H1 (cell line): ENCODE measurements at regions not wholly inside any gene's neighbourhood (a gene's known extent, or its start where the extent isn't known, plus 50 kb on each side); places are given as distances from the start of the nearest gene placed in this dataset.

Source experiments
- CTCF ChIA-PET: fragments of 300-600 bp; sonication (Branson Sonifier 250); formaldehyde crosslinking; loops from one replicate; lab custom pipeline; 2021; ENCODE audit not compliant: partially characterized antibody; lab: Charles Lee
- POLR2A ChIA-PET: fragments of 300-600 bp; sonication (Branson Sonifier 250); formaldehyde crosslinking; loops from one replicate; lab custom pipeline; 2021; ENCODE audit warnings: inconsistent platforms; ENCODE audit not compliant: partially characterized antibody; lab: Charles Lee
- DNase-seq, 2 experiments: peaks; one replicate each; pipeline versions ENCODE4 v3.0.0 to v3.0.0-alpha.2; 2010 to 2022; ENCODE audit warnings: low spot score in 2 of 2, low read depth in 1 of 2, mixed read lengths in 1 of 2
- FAIRE-seq: peaks from 2 replicates; lab custom pipeline; 2011; peaks lifted over from hg19 to GRCh38; lab: Jason Lieb, UNC
- H2AFZ ChIP-seq: 2 replicates; pipeline ENCODE4 v1.8.1; 2012; ENCODE audit warnings: low read length, inconsistent platforms
- H2AK5ac ChIP-seq: 2 replicates; pipeline ENCODE4 v1.6.1; 2013; ENCODE audit warnings: low read depth, low read length
- H2BK120ac ChIP-seq: replicated peaks from 2 replicates; pipeline ENCODE3; 2013; ENCODE audit warnings: low read depth, low read length, inconsistent platforms
- H2BK12ac ChIP-seq: 2 replicates; pipeline ENCODE4 v1.6.1; 2013; ENCODE audit warnings: low read depth, low read length
- H2BK15ac ChIP-seq: 2 replicates; pipeline ENCODE4 v1.6.1; 2013; ENCODE audit warnings: low read length
- H2BK20ac ChIP-seq: 2 replicates; pipeline ENCODE4 v1.6.1; 2013; ENCODE audit warnings: low read length
- H2BK5ac ChIP-seq: 2 replicates; pipeline ENCODE4 v1.6.1; 2013; ENCODE audit warnings: low read depth, low read length
- H3K14ac ChIP-seq: 2 replicates; pipeline ENCODE4 v1.6.1; 2013; ENCODE audit warnings: inconsistent platforms; ENCODE audit not compliant: insufficient read length
- H3K18ac ChIP-seq: 2 replicates; pipeline ENCODE4 v1.6.1; 2013; ENCODE audit warnings: low read length; ENCODE audit errors: extremely low read depth
- H3K23ac ChIP-seq: 2 replicates; pipeline ENCODE4 v1.6.1; 2013; ENCODE audit warnings: inconsistent platforms; ENCODE audit not compliant: insufficient read length
- H3K23me2 ChIP-seq: 2 replicates; pipeline ENCODE4 v1.6.1; 2013; ENCODE audit warnings: low read depth, low read length
- H3K27ac ChIP-seq: 2 replicates; pipeline ENCODE4 v1.6.1; 2011; ENCODE audit warnings: low read depth, low read length, inconsistent platforms
- H3K27me3 ChIP-seq, 4 experiments: replicated peaks in 1 of 4; 1 replicate in 1 of 4; 2 replicates in 3 of 4; pipeline versions ENCODE4 v1.6.1 to v1.8.1; 2011 to 2013; ENCODE audit warnings: low read length in 3 of 4, mild to moderate bottlenecking in 3 of 4, inconsistent platforms in 2 of 4, mixed read lengths in 2 of 4, moderate library complexity in 1 of 4; ENCODE audit not compliant: control insufficient read depth in 3 of 4, insufficient read depth in 3 of 4; ENCODE audit errors: extremely low read depth in 1 of 4
- H3K36me3 ChIP-seq, 4 experiments: 2 replicates each; pipeline versions ENCODE4 v1.6.1 to v1.8.1; 2011 to 2013; ENCODE audit warnings: mild to moderate bottlenecking in 4 of 4, low read length in 3 of 4, moderate library complexity in 2 of 4, control low read depth in 1 of 4, inconsistent platforms in 1 of 4; ENCODE audit not compliant: insufficient read depth in 4 of 4, control insufficient read depth in 2 of 4
- H3K4ac ChIP-seq: replicated peaks from 2 replicates; pipeline ENCODE3; 2013; ENCODE audit warnings: low read length, low read depth, mixed read lengths, inconsistent platforms; ENCODE audit not compliant: insufficient read length
- H3K4me1 ChIP-seq, 4 experiments: replicated peaks in 1 of 4; 1 replicate in 1 of 4; 2 replicates in 3 of 4; pipeline versions ENCODE4 v1.6.1 to v1.8.1; 2011 to 2013; ENCODE audit warnings: low read length in 3 of 4, inconsistent platforms in 2 of 4, mixed read lengths in 1 of 4; ENCODE audit not compliant: insufficient read depth in 4 of 4, control insufficient read depth in 3 of 4
- H3K4me2 ChIP-seq, 2 experiments: 2 replicates each; pipeline versions ENCODE4 v1.6.1 to v1.8.1; 2011 to 2013; ENCODE audit warnings: low read depth in 2 of 2, low read length in 2 of 2, control low read depth in 1 of 2, inconsistent platforms in 1 of 2, mild to moderate bottlenecking in 1 of 2; ENCODE audit not compliant: insufficient read depth in 1 of 2
- H3K4me3 ChIP-seq, 4 experiments: fragments of 200-600, 300-600 bp in 1 of 4; sonication (generic), shearing (Covaris generic), sonication (Bioruptor Twin) in 1 of 4; 2 replicates each; pipeline versions ENCODE4 v1.5.1 to v1.8.1; 2011 to 2016; ENCODE audit warnings: low read length in 4 of 4, low read depth in 3 of 4, control low read depth in 2 of 4, inconsistent platforms in 2 of 4, mild to moderate bottlenecking in 2 of 4, mixed read lengths in 1 of 4, moderate library complexity in 1 of 4; ENCODE audit not compliant: insufficient read depth in 2 of 4; ENCODE audit errors: extremely low read depth in 1 of 4
- H3K56ac ChIP-seq: replicated peaks from 2 replicates; pipeline ENCODE3; 2013; ENCODE audit warnings: low read depth, mild to moderate bottlenecking, mixed read lengths, low read length, inconsistent platforms; ENCODE audit not compliant: insufficient read length
- H3K79me1 ChIP-seq: 2 replicates; pipeline ENCODE4 v1.6.1; 2013; ENCODE audit warnings: low read depth, low read length, control low read depth
- H3K79me2 ChIP-seq, 2 experiments: 2 replicates each; pipeline versions ENCODE4 v1.6.1 to v1.8.1; 2012 to 2013; ENCODE audit warnings: low read length in 2 of 2, mild to moderate bottlenecking in 2 of 2, inconsistent platforms in 1 of 2; ENCODE audit not compliant: insufficient read depth in 2 of 2, control insufficient read depth in 1 of 2
- H3K9ac ChIP-seq, 4 experiments: replicated peaks in 1 of 4; 1 replicate in 1 of 4; 2 replicates in 3 of 4; pipeline versions ENCODE4 v1.6.1 to v1.8.1; 2011 to 2013; ENCODE audit warnings: low read depth in 3 of 4, low read length in 3 of 4, control low read depth in 2 of 4, mild to moderate bottlenecking in 2 of 4, moderate library complexity in 2 of 4, inconsistent platforms in 1 of 4; ENCODE audit errors: extremely low read depth in 1 of 4
- H3K9me3 ChIP-seq, 2 experiments: 2 replicates each; pipeline versions ENCODE4 v1.6.1 to v1.8.1; 2012 to 2013; ENCODE audit warnings: mild to moderate bottlenecking in 2 of 2, moderate library complexity in 2 of 2, control low read depth in 1 of 2, inconsistent platforms in 1 of 2, low read depth in 1 of 2, low read length in 1 of 2, mixed read lengths in 1 of 2; ENCODE audit not compliant: insufficient read depth in 2 of 2
- H4K20me1 ChIP-seq, 2 experiments: replicated peaks in 1 of 2; 2 replicates each; pipeline versions ENCODE3 to v1.8.1; 2011 to 2013; ENCODE audit warnings: inconsistent platforms in 2 of 2, low read length in 2 of 2, mild to moderate bottlenecking in 1 of 2; ENCODE audit not compliant: insufficient read depth in 2 of 2, control insufficient read depth in 1 of 2
- H4K5ac ChIP-seq: 2 replicates; pipeline ENCODE4 v1.6.1; 2013; ENCODE audit warnings: low read length, low read depth, mixed read lengths, inconsistent platforms; ENCODE audit not compliant: insufficient read length
- H4K8ac ChIP-seq: 2 replicates; pipeline ENCODE4 v1.8.0; 2013; ENCODE audit warnings: mild to moderate bottlenecking, moderate library complexity, low read length, inconsistent platforms; ENCODE audit not compliant: insufficient read depth; ENCODE audit errors: extremely low read depth
- H4K91ac ChIP-seq: replicated peaks from 2 replicates; pipeline ENCODE3; 2013; ENCODE audit warnings: low read length, mixed read lengths, inconsistent platforms; ENCODE audit not compliant: insufficient read length
- CEBPB ChIP-seq: IDR thresholded peaks from 2 replicates; pipeline ENCODE4 v1.6.1; 2012; ENCODE audit warnings: low read depth, low read length
- EP300 ChIP-seq, 2 experiments: IDR thresholded peaks; 1 replicate in 1 of 2; 2 replicates in 1 of 2; pipeline ENCODE4 v1.6.1; 2011 to 2012; ENCODE audit warnings: low read depth in 2 of 2, low read length in 2 of 2, mild to moderate bottlenecking in 2 of 2, borderline replicate concordance in 1 of 2, inconsistent platforms in 1 of 2, moderate library complexity in 1 of 2
- EZH2 ChIP-seq: fragments of 200-600 bp; sonication (generic); IDR thresholded peaks from 2 replicates; pipeline ENCODE4 v1.7.1; 2012; ENCODE audit warnings: low read depth, mild to moderate bottlenecking, moderate library complexity, low read length, inconsistent platforms; ENCODE audit not compliant: severe bottlenecking
- KDM4A ChIP-seq: IDR thresholded peaks from one replicate; pipeline ENCODE4 v1.7.1; 2012; ENCODE audit warnings: low read depth, mild to moderate bottlenecking, moderate library complexity, low read length, inconsistent platforms; ENCODE audit not compliant: severe bottlenecking
- NANOG ChIP-seq: IDR thresholded peaks from 2 replicates; pipeline ENCODE4 v1.6.1; 2011; ENCODE audit warnings: low read length, low read depth, mild to moderate bottlenecking, inconsistent platforms; ENCODE audit not compliant: insufficient read depth, poor library complexity, severe bottlenecking
- PHF8 ChIP-seq: fragments of 200-600 bp; sonication (generic); conservative IDR thresholded peaks from 2 replicates; pipeline ENCODE4 v1.7.1; 2012; ENCODE audit warnings: low read depth, mild to moderate bottlenecking, inconsistent platforms, low read length, moderate library complexity
- POLR2A ChIP-seq, 2 experiments: IDR thresholded peaks; 1 replicate in 1 of 2; 2 replicates in 1 of 2; pipeline ENCODE4 v1.6.1; 2011; ENCODE audit warnings: low read depth in 2 of 2, low read length in 2 of 2, mild to moderate bottlenecking in 2 of 2; ENCODE audit errors: control extremely low read depth in 1 of 2
- POLR2AphosphoS5 ChIP-seq: IDR thresholded peaks from 2 replicates; pipeline ENCODE4 v1.6.1; 2011; ENCODE audit warnings: low read depth, low read length
- RBBP5 ChIP-seq: IDR thresholded peaks from 2 replicates; pipeline ENCODE4 v1.7.1; 2012; ENCODE audit warnings: low read depth, mild to moderate bottlenecking, inconsistent platforms, low read length, moderate library complexity, borderline replicate concordance
- SIRT6 ChIP-seq: IDR thresholded peaks from one replicate; pipeline ENCODE4 v1.7.1; 2012; ENCODE audit warnings: low read length, inconsistent platforms
- SRF ChIP-seq: IDR thresholded peaks from 2 replicates; pipeline ENCODE4 v1.6.1; 2011; ENCODE audit warnings: mild to moderate bottlenecking, low read depth, low read length, moderate library complexity
- TAF7 ChIP-seq: optimal IDR thresholded peaks from 2 replicates; pipeline ENCODE3; 2011; ENCODE audit warnings: low read depth, mild to moderate bottlenecking, inconsistent platforms, low read length, moderate library complexity, borderline replicate concordance
- TEAD4 ChIP-seq: IDR thresholded peaks from 2 replicates; pipeline ENCODE4 v1.6.1; 2012; ENCODE audit warnings: low read depth, low read length, inconsistent platforms, mixed read lengths
- WGBS, 2 experiments: shearing (Covaris generic) in 1 of 2; methylation state at CpG; one replicate each; pipeline versions ENCODE4 v1.1.6 to v1.1.7; 2013 to 2015; ENCODE audit warnings: low lambda C conversion rate in 2 of 2, mixed read lengths in 2 of 2, inconsistent platforms in 1 of 2, low coverage in 1 of 2, missing lambda C conversion rate in 1 of 2; ENCODE audit not compliant: insufficient replicate concordance in 2 of 2, insufficient coverage in 1 of 2, insufficient read length in 1 of 2; ENCODE audit errors: extremely low coverage in 1 of 2, missing lambda C conversion rate in 1 of 2; 5-methylcytosine and 5-hydroxymethylcytosine counted together

- Histone ChIP-seq H3K79me1 (no peaks in the 10 kb centered on the region), H3K4ac (no peak overlapping the region), H2BK12ac (no peak overlapping the region), H3K79me2 (no peaks in the 10 kb centered on the region), H3K23me2 (no peaks in the 10 kb centered on the region), H2BK15ac (no peak overlapping the region), H3K4me1 (peaks cover 0 to 8% (median 0%) of the 10 kb centered on the region in 4 experiments; a peak in 1 of 7 replicates), H3K27me3 (no peaks in the 10 kb centered on the region), H3K23ac (no peak overlapping the region), H3K56ac (no peak overlapping the region), H2BK120ac (no peak overlapping the region), H2BK5ac (no peak overlapping the region), H3K14ac (no peak overlapping the region), H2AFZ (no peak overlapping the region), H3K27ac (no peak overlapping the region), H4K5ac (no peak overlapping the region), H3K9ac (no peak overlapping the region), H2BK20ac (no peak overlapping the region), H4K20me1 (no peaks in the 10 kb centered on the region), H4K91ac (no peak overlapping the region), H3K18ac (no peak overlapping the region), H3K36me3 (no peaks in the 10 kb centered on the region), H4K8ac (no peak overlapping the region), H3K4me2 (no peak overlapping the region), H3K9me3 (no peaks in the 10 kb centered on the region), H2AK5ac (no peak overlapping the region), H3K4me3 (no peak overlapping the region)
- ChIA-PET POLR2A (no interaction called here), CTCF (interaction anchor here (0.9 to 1.3 kb wide), 3 partner anchors 14 to 482 kb away, joined by 3 to 5 read pairs (median 5); no protein-coding TSS in a partner anchor)
- FAIRE-seq = no peak
- WGBS, 2 experiments = 78% methylated on average over 6 of the region's 6 CpGs; no CpG with 5 or more reads in 1 of the 2 experiments
- no peak for DNase-seq
- TF ChIP-seq CEBPB (no peak), NANOG (no peak), KDM4A (no peak), EP300 (IDR thresholded peaks at IDR 0.05; ENCODE audit: borderline replicate concordance in 1 of 2, low read depth in 2 of 2, low read length in 2 of 2) (no peak), EZH2 (no peak), PHF8 (no peak), TAF7 (no peak), SIRT6 (no peak), POLR2A (IDR thresholded peaks at IDR 0.05; ENCODE audit: control extremely low read depth in 1 of 2, low read depth in 2 of 2, low read length in 2 of 2) (no peak), TEAD4 (no peak), SRF (no peak), POLR2AphosphoS5 (no peak), RBBP5 (no peak)
Measured at GRCh38 chr20:48336597-48336996, 491.2 kb downstream of the PREX1 start.
